IMR-90 (cell line): ENCODE measurements at regions not wholly inside any gene's neighbourhood (a gene's known extent, or its start where the extent isn't known, plus 50 kb on each side); places are given as distances from the start of the nearest gene placed in this dataset.

Experiments
- ATAC-seq: fragments of 200-7000 bp; cut with Tn5 transposase; 2 replicates; pipeline ENCODE4 v1.9.1; 2020; ENCODE audit warnings: low read depth, mild to moderate bottlenecking, moderate library complexity
- BruUV-seq: library from RNA; stranded (reverse); fragments of 400-500 nt; replicated peaks from 2 replicates; lab custom pipeline; 2021; lab: Mats Ljungman, UMichigan
- CTCF ChIA-PET: fragments of 300-600 bp; formaldehyde crosslinking; extraction: SDS; loops from one replicate; lab custom pipeline; 2021; ENCODE audit warnings: antibody characterized with exemption; lab: Yijun Ruan, JAX
- POLR2A ChIA-PET: fragments of 300-600 bp; sonication (Branson Sonifier 250); formaldehyde crosslinking; loops from one replicate; lab custom pipeline; 2022; ENCODE audit warnings: antibody characterized with exemption; ENCODE audit not compliant: unreplicated experiment; lab: Charles Lee
- DNase-seq: peaks from one replicate; pipeline ENCODE4 v3.0.0; 2013
- H2AFZ ChIP-seq: replicated peaks from 2 replicates; pipeline ENCODE3; 2013; ENCODE audit warnings: low read length, mild to moderate bottlenecking; ENCODE audit not compliant: poor library complexity
- H2AK5ac ChIP-seq: 2 replicates; pipeline ENCODE4 v1.6.1; 2013; ENCODE audit warnings: low read depth, low read length, inconsistent platforms
- H2AK9ac ChIP-seq: replicated peaks from 2 replicates; pipeline ENCODE3; 2013; ENCODE audit warnings: mild to moderate bottlenecking, low read depth, low read length, moderate library complexity; ENCODE audit not compliant: poor library complexity
- H2BK120ac ChIP-seq: 2 replicates; pipeline ENCODE4 v1.6.1; 2013; ENCODE audit warnings: low read depth, low read length, inconsistent platforms
- H2BK15ac ChIP-seq: 3 replicates; pipeline ENCODE4 v1.6.1; 2013; ENCODE audit warnings: low read depth, low read length, inconsistent platforms
- H2BK20ac ChIP-seq: 2 replicates; pipeline ENCODE4 v1.6.1; 2013; ENCODE audit warnings: low read depth, mild to moderate bottlenecking, inconsistent platforms, low read length, moderate library complexity
- H2BK5ac ChIP-seq: 2 replicates; pipeline ENCODE4 v1.6.1; 2013; ENCODE audit warnings: mild to moderate bottlenecking, low read depth, low read length, inconsistent platforms; ENCODE audit not compliant: poor library complexity, severe bottlenecking
- H3K14ac ChIP-seq: replicated peaks from 2 replicates; pipeline ENCODE4 v1.6.1; 2013; ENCODE audit warnings: low read depth, low read length, inconsistent platforms
- H3K18ac ChIP-seq: 2 replicates; pipeline ENCODE4 v1.6.1; 2013; ENCODE audit warnings: low read depth, low read length, control low read depth
- H3K23ac ChIP-seq: 2 replicates; pipeline ENCODE4 v1.6.1; 2013; ENCODE audit warnings: low read depth, low read length, inconsistent platforms
- H3K27ac ChIP-seq: 2 replicates; pipeline ENCODE4 v1.5.1; 2013; ENCODE audit warnings: mild to moderate bottlenecking, control low read depth, low read length; ENCODE audit not compliant: insufficient read depth
- H3K27me3 ChIP-seq: 2 replicates; pipeline ENCODE4 v1.6.1; 2013; ENCODE audit warnings: low read length; ENCODE audit not compliant: control insufficient read depth, insufficient read depth
- H3K36me3 ChIP-seq: 2 replicates; pipeline ENCODE4 v1.6.1; 2013; ENCODE audit warnings: low read length, mixed read lengths; ENCODE audit not compliant: control insufficient read depth, insufficient read depth
- H3K4ac ChIP-seq: 2 replicates; pipeline ENCODE4 v1.6.1; 2013; ENCODE audit warnings: low read depth, low read length, inconsistent platforms
- H3K4me1 ChIP-seq: 2 replicates; pipeline ENCODE4 v1.6.1; 2013; ENCODE audit warnings: low read length, mixed read lengths; ENCODE audit not compliant: control insufficient read depth, insufficient read depth
- H3K4me2 ChIP-seq: 2 replicates; pipeline ENCODE4 v1.6.1; 2013; ENCODE audit warnings: low read depth, mild to moderate bottlenecking, control low read depth, low read length, moderate library complexity
- H3K4me3 ChIP-seq: 2 replicates; pipeline ENCODE4 v1.5.1; 2013; ENCODE audit warnings: low read depth, mild to moderate bottlenecking, control low read depth, low read length, moderate library complexity; ENCODE audit not compliant: insufficient read depth
- H3K56ac ChIP-seq: 2 replicates; pipeline ENCODE4 v1.6.1; 2013; ENCODE audit warnings: low read length, inconsistent platforms; ENCODE audit not compliant: insufficient read depth; ENCODE audit errors: extremely low read depth
- H3K79me1 ChIP-seq, 2 experiments: 2 replicates each; pipeline ENCODE4 v1.6.1; 2013; ENCODE audit warnings: low read length in 2 of 2, inconsistent platforms in 1 of 2, low read depth in 1 of 2
- H3K9ac ChIP-seq: 2 replicates; pipeline ENCODE4 v1.6.1; 2013; ENCODE audit warnings: low read depth, low read length, control low read depth
- H3K9me1 ChIP-seq: 2 replicates; pipeline ENCODE4 v1.6.1; 2013; ENCODE audit warnings: low read length, inconsistent platforms; ENCODE audit not compliant: insufficient read depth
- H3K9me3 ChIP-seq: 2 replicates; pipeline ENCODE4 v1.6.1; 2013; ENCODE audit warnings: low read length; ENCODE audit not compliant: control insufficient read depth, insufficient read depth
- H4K20me1 ChIP-seq: 2 replicates; pipeline ENCODE4 v1.6.1; 2013; ENCODE audit warnings: low read length, inconsistent platforms; ENCODE audit not compliant: insufficient read depth
- H4K5ac ChIP-seq: 2 replicates; pipeline ENCODE4 v1.6.1; 2013; ENCODE audit warnings: mild to moderate bottlenecking, low read depth, low read length, control low read depth
- H4K8ac ChIP-seq, 2 experiments: 2 replicates each; pipeline ENCODE4 v1.6.1; 2013; ENCODE audit warnings: low read depth in 2 of 2, low read length in 2 of 2, control low read depth in 1 of 2, inconsistent platforms in 1 of 2
- H4K91ac ChIP-seq: 2 replicates; pipeline ENCODE4 v1.6.1; 2013; ENCODE audit warnings: low read depth, low read length, inconsistent platforms; ENCODE audit not compliant: insufficient read depth
- CEBPB ChIP-seq: IDR thresholded peaks from 2 replicates; pipeline ENCODE4 v1.6.1; 2012; ENCODE audit warnings: low read depth, low read length, improper control_type of control experiment
- CTCF ChIP-seq: conservative IDR thresholded peaks from 2 replicates; pipeline ENCODE4 v1.5.1; 2012; ENCODE audit warnings: mild to moderate bottlenecking, low read depth, low read length, improper control_type of control experiment
- ELK1 ChIP-seq: fragments of 150-350 bp; IDR thresholded peaks from 2 replicates; pipeline ENCODE4 v1.6.1; 2016; ENCODE audit warnings: low read depth, mild to moderate bottlenecking, low read length, moderate library complexity, borderline replicate concordance
- FOS ChIP-seq: fragments of 150-350 bp; IDR thresholded peaks from 2 replicates; pipeline ENCODE4 v1.6.1; 2016; ENCODE audit warnings: low read depth, low read length
- NFE2L2 ChIP-seq: fragments of 150-350 bp; IDR thresholded peaks from 2 replicates; pipeline ENCODE4 v1.6.1; 2016; ENCODE audit warnings: low read depth, mild to moderate bottlenecking, low read length
- POLR2A ChIP-seq: IDR thresholded peaks from 2 replicates; pipeline ENCODE4 v1.6.1; 2012; ENCODE audit warnings: mild to moderate bottlenecking, low read depth, low read length
- RAD21 ChIP-seq: IDR thresholded peaks from 2 replicates; pipeline ENCODE4 v1.6.1; 2012; ENCODE audit warnings: low read length, improper control_type of control experiment
- RFX5 ChIP-seq: IDR thresholded peaks from 2 replicates; pipeline ENCODE4 v1.8.0; 2012; ENCODE audit warnings: low read depth, mild to moderate bottlenecking, low read length, moderate library complexity
- SMC3 ChIP-seq: fragments of 150-350 bp; IDR thresholded peaks from 2 replicates; pipeline ENCODE4 v1.6.1; 2016; ENCODE audit warnings: low read depth, mild to moderate bottlenecking, antibody characterized with exemption, low read length, moderate library complexity
- WGBS, 2 experiments: methylation state at CpG; one replicate each; pipeline versions ENCODE4 v1.1.5 to v1.1.7; 2013; ENCODE audit warnings: missing lambda C conversion rate in 2 of 2; ENCODE audit not compliant: insufficient read length in 1 of 2; ENCODE audit errors: extremely low coverage in 2 of 2; 5-methylcytosine and 5-hydroxymethylcytosine counted together
- dilution Hi-C: fragments of 300-500 bp; cut with HindIII; formaldehyde crosslinking; loops from one replicate; pipeline ENCODE4 v1.14.3; 2018; ENCODE audit warnings: low sequenced_read_pairs; ENCODE audit not compliant: unreplicated experiment
- in situ Hi-C: fragments of 300-500 bp; cut with MboI; formaldehyde crosslinking; loops from 3 replicates; pipeline ENCODE4 v1.14.3; 2019; ENCODE audit warnings: low sequenced_read_pairs, inconsistent platforms, mixed read lengths
- intact Hi-C: fragments of 100-400 bp; cut with micrococcal nuclease; formaldehyde crosslinking; loops from 2 replicates; pipeline ENCODE4 v1.10.0; 2022

GRCh38 chrX:65831268-65831667, 163.8 kb downstream of the MSN start:
- no peaks in the 10 kb centered on the region for H4K20me1 ChIP-seq
- H3K56ac ChIP-seq, result no peak overlapping the region
- no peak overlapping the region for H3K4me3 ChIP-seq
- H4K5ac ChIP-seq, result no peak overlapping the region
- H3K23ac ChIP-seq, result no peak overlapping the region
- intact Hi-C loops, result no loop called here
- no TSS peak for BruUV-seq
- no peak overlapping the region for H2BK5ac ChIP-seq
- no peak overlapping the region for H2AK5ac ChIP-seq
- dilution Hi-C loops, result no loop called here
- H4K91ac ChIP-seq, result no peak overlapping the region
- ATAC-seq (no peak), DNase-seq (no peak)
- H3K4me1 ChIP-seq, result no peaks in the 10 kb centered on the region
- no peak overlapping the region for H2AFZ ChIP-seq
- ChIA-PET POLR2A (no interaction called here), CTCF (no interaction called here)
- H3K14ac ChIP-seq, result no peak overlapping the region
- WGBS, 2 experiments, result no CpG with 5 or more reads among the region's 2 CpGs
- H3K4me2 ChIP-seq, result no peak overlapping the region
- H3K9me1 ChIP-seq, result no peaks in the 10 kb centered on the region
- no peaks in the 10 kb centered on the region for H3K79me1 ChIP-seq
- H3K18ac ChIP-seq, result no peak overlapping the region
- H2BK15ac ChIP-seq, result no peak overlapping the region
- H2BK20ac ChIP-seq, result no peak overlapping the region
- no peak overlapping the region for H3K4ac ChIP-seq
- TF ChIP-seq CEBPB (no peak), SMC3 (no peak), ELK1 (no peak), RFX5 (no peak), NFE2L2 (no peak), RAD21 (no peak), POLR2A (no peak), FOS (no peak), CTCF (no peak)
- no peak overlapping the region for H4K8ac ChIP-seq
- no peak overlapping the region for H2BK120ac ChIP-seq
- H3K9me3 ChIP-seq, result no peaks in the 10 kb centered on the region
- in situ Hi-C loops, result no loop called here
- H3K27ac ChIP-seq, result no peak overlapping the region
- H3K9ac ChIP-seq, result no peak overlapping the region
- H2AK9ac ChIP-seq, result no peak overlapping the region
- H3K27me3 ChIP-seq, result peaks cover 10% of the 10 kb centered on the region
- H3K36me3 ChIP-seq, result no peaks in the 10 kb centered on the region
